Kidney capillary endothelial cell (primary cell): ENCODE measurements at regions not wholly inside any gene's neighbourhood (a gene's known extent, or its start where the extent isn't known, plus 50 kb on each side); places are given as distances from the start of the nearest gene placed in this dataset.

Source experiments
- DNase-seq: peaks from one replicate; pipeline ENCODE4 v3.0.0-alpha.2; 2018; ENCODE audit warnings: low spot score

DNA sequence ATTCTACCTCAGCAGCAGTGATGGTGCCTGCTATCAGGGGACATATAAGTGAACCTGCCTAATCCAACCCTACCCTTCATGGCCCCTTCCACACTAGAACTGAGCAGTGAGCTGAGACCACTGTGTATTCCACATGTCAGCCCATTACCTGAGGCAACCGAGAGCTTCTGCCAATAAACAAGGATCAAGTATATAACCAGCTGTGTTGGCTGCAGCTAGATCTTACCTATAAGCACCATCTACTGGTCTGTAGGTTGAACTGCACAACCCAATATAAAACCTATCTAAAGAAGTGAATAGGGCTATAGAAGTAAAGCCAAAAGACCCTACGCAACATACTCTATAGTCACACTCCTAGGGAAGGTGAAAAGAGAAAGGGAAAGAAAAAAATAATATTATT lies 376.9 kb downstream of the HHIPL2 start:
- DNase-seq = peak; percentile 10

DNA sequence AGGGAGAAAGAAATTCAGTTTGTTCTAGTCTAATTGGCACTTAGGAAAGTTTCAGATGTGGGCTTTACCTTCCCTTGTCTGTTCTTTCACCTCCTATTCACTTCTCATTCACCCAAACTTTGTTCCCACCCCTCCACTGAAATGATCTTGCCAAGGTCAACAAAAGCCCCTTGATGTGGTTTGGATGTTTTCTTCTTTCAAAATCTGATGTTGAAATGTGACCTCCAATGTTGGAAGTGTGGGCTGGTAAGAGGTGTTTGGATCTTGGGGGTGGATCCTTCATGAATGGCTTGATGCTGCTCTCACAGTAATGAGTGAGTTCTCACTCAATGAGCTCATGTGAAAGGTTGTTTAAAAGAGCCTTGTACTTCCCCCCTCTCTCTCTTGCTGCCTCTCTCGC lies 379.3 kb downstream of the HHIPL2 start:
- DNase-seq = no peak

DNA sequence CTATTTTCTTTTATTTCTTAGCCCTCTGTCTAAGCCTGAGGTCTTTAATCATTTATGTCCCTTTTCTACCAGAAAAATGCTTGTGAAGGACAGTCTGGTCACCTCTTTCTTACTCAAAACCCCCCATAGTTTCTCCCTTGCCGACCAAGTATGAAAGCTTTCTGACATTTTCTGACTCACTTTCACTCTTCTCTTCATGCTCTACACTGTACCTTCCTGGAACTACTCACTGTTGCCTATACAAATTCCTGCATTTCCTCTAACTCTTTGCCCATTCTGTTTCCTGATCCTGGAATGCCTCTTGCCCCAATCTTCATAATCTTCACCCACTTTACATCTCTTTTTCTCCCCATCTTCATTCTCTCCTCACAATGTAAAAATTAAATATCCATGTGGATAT lies 380.0 kb downstream of the HHIPL2 start:
- DNase-seq = no peak

DNA sequence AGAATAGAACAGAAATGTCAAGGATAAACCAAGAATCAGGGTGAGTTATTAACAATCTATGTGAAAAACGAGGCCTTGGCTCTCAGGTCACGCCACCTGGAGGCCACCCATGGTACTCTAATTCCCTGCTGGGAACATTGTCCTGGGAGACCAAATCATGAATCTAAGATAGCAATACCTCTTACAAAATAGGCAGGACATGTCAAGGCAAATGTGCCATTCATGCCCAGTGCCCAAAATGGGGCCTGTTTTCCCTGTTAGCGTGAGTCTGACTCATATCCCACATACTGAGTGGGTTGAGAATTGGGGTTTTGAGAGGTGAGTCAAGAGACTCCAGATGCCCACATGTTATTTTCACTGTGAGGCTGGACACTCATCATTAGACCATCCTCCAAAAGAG lies 380.8 kb downstream of the HHIPL2 start:
- DNase-seq = peak; percentile 15

DNA sequence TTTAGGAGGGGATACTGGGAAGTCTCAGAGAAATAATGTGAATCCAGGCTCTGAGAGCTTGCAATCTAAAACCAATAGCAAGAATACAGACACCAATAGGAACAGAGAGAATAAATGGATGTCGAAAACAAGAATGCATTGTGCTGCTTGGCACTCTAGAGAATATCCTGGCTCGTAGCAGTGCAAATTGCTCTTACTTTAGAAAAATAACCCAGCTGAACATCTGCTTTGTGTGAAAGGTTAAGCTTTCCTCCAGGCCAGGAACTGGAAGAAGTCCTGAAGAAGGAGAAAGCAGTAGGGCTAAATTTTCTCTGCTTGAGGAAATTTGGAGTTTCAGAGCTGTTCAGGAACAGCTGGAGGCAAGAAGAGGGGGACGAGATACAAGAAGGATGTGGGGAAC lies 382.3 kb downstream of the HHIPL2 start:
- DNase-seq = no peak

DNA sequence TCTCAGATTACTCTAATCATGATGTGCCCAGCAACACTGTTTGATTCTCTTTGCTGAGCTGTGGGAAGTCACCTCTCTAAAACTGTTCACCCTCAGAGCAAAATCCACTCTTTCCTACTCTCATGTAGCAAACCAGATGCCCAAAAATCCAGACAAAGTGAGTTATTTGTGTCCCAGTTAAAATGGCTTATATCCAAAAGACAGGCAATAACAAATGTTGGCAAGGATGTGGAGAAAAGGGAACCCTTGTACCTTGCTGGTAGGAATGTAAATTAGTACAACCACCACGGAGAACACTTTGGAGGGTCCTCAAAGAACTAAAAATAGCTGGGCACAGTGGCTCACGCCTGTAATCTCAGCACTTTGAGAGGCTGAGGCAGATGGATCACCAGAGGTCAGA lies 384.0 kb downstream of the HHIPL2 start:
- no peak for DNase-seq

DNA sequence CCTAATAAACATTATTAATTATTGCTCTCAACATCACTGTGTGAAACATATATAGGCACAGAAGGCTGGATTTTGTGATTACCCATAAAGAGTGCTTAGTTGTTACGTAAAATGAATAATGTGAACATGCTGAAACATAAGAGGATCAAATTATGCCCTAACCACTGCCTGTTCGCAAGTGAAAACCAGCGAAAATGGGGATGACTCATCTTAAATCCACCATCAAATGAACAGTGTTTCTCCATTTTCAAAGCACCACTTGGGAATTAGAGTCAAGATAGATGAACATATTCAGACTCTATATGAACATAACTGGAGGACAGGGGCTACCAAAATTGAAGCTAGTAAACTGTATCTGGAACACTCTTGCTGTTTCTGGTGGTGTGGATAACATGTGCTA lies 386.2 kb downstream of the HHIPL2 start:
- no peak for DNase-seq

DNA sequence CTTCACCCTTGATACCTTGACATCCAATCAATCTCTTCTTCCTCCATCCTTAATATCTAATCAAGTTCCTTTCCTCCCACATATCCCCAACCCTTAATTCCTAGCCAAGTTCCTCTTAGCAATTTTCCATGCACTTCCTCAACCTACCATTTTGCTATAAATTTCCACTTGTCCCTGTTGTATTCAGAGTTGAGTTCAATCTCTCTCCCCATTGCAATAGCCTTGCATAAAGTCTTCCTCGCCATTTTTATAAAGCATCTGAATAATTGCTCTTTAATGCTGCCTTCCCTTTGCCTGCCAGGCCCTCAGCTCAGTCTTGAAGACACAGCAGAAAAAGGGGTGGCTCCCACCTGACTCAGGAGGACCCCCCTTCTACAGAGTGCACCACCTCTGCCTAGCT lies 390.3 kb downstream of the HHIPL2 start:
- no peak for DNase-seq

DNA sequence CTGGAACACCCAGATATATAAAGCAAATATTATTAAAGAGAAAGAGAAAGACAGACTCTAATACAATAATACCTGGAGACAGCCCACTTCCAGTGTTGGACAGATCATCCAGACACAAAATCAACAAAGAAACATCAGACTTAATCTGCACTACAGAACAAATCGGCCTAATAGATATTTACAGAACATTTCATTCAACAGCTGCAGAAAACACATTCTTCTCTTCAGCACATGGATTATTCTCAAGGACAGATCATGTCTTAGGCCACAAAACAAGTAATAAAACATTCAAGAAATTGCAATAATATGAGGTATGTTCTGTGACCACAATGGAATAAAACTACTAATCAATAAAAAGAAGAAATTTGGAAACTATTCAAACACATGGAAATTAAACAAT lies 398.3 kb upstream of the DUSP10 start:
- no peak for DNase-seq

DNA sequence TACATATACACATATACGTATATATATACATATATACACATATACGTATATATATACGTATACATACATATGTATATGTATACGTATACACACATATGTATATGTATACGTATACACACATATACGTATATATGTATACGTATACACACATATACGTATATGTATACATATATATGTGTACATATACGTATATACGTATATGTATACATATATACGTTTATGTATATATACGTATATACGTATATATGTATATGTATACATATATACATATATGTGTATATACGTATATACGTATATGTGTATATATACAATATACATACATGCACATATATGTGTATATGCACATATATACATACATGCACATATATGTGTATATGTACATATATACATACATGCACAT lies 396.2 kb upstream of the DUSP10 start:
- DNase-seq = no peak

DNA sequence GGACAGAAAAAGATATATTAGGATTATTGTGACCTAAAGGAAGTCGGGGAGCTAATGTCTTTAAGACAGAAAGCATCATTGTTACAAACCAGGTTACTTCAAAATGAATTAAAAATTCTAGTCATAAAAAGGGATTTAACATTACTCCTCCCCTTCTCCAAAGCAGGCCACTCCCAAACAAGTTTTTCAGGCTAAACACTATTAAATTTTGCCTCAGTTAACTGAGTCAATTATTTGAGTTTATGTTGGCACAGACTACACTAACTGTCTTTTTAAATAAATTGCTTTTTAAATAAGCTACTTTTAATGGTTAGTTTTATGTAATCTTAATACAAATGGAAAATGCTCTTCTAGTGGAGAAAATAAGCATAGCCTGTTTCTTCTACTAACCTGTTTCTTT lies 395.0 kb upstream of the DUSP10 start:
- no peak for DNase-seq

DNA sequence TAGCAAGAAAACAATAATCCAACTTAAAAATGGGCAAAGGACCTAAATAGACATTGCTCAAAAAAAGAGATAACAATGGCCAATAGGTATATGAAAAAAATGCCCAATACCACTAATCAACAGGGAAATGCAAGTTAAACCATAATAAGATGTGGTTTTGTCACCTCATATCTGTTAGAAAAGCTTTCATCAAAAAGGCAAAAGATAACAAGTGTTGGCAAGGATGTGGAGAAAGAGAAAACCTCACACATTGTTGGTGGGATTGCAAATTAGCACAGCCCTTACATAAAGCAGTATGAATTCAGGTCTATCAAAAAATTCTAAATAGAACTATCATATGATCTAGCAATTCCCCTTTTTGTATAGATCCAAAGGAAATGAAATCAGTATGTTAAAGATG lies 387.2 kb upstream of the DUSP10 start:
- DNase-seq = no peak

DNA sequence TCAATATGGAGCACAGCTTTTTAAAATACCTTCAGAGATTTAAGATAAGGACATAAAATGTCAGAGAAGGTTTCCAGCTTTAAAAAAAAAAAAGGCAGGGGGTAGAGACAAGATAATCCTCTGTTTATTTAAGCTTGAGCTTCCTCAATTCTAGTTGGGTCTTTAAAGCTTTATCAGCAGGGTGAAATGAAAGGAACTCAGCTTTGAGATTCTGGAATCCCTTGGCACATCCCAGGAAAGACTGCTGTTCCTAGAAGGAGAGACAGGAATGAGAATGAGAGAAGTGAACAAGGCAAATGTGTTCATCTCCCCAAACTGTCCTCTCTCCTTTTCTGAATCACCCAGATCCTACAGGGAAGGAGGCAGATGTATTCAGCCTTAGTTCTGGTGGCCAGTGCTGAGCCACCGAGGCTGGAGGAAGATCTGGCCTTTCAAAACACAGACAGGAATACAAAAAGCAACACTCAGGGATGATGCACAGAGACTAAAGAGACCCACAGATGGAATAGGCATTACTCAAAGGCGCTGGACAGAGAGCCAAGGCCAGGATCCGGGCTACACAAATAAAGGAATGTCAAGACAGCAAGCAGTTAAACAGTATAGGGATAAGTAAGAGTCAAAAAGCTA lies 385.8 kb upstream of the DUSP10 start:
- DNase-seq = no peak

DNA sequence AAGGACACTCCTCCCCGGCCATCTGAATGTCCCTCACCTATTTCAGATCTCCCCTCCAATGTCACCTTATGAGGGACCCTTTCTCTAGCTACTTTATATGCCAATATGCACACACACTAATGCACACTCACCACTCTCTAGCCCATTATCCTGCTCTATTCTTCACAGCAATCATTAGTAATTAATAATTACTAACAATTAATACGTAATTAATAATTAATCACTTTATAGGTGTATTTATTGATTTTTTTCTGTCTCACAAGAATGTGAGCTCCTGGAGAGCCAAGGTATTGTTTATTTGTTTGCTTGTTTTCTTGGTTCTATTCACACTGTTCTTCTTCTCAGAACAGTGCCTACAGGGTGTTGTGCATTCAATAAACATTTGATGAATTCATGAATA lies 385.2 kb upstream of the DUSP10 start:
- no peak for DNase-seq

DNA sequence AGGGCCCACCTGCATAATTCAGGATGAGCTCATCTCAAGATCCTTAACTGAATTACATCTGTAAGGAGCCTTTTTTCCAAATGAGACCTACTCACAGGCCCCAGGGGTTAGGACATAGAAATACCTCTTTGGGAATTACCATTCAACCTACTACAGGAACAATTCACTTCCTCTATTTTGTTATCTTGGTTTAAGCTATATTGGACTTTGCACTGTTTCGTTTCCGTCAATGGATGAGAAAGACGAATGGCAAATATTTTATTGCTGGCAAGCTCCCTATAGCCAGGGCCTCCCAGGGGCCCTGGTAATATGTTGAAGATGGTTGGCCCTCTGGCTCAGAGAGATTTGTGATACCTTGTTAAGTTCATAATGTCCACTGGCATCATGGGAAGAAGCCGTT lies 384.2 kb upstream of the DUSP10 start:
- DNase-seq = no peak

DNA sequence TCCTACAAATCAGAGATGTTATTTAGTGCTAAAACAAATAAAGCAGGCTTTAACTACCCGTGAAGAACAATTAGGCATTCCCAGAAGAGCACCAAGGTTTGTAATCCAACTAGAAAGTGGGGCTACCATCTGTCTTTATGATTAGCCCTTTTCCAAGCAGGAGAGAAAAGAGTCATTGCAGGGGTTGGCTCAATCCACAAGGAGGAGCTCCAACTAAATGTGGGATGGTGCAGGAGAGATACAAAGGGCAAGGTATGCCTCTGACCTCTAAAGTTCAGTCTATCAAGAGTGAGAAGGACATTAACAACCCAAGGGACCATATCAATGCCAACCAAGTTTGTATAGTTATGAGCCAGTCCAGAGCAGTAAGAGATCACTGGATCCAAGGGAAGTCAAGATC lies 382.7 kb upstream of the DUSP10 start:
- no peak for DNase-seq

DNA sequence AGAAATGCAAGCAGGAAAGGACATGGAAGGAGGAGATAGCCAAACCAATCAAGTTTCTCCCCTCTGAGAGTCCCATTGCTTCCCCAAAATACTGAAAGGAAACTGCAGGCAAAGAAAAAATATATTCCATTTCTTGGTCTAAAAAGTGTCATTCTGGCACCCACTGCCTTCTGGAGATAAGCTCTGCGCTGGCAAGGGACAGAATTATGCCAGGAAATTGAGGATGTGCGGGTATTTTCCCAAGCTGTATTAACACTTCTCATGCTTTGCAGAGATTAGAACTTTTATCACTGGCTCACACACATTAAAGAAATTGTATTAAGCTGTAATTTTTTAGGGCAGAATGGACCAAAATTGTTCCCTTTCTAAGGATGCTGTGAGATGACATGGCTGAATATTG lies 381.2 kb upstream of the DUSP10 start:
- no peak for DNase-seq

DNA sequence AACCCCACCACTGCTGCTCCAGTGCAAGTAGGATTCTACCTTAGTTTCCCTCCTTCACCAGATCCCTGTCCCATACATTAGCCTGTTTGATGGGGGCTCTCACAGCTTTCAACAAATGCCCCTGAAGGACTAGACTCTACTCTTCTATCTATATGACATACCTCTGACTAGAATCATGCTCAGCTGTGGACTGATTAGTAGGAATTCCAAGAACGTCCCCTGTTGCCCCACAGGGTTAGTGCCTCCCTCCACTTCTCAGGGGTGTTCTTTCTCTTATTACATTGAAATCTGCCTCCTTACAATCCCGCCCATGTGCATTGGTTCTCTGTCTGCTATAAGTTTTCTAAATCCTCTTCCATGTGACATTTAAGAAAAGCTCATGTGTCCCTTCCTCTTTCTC lies 375.9 kb upstream of the DUSP10 start:
- no peak for DNase-seq

DNA sequence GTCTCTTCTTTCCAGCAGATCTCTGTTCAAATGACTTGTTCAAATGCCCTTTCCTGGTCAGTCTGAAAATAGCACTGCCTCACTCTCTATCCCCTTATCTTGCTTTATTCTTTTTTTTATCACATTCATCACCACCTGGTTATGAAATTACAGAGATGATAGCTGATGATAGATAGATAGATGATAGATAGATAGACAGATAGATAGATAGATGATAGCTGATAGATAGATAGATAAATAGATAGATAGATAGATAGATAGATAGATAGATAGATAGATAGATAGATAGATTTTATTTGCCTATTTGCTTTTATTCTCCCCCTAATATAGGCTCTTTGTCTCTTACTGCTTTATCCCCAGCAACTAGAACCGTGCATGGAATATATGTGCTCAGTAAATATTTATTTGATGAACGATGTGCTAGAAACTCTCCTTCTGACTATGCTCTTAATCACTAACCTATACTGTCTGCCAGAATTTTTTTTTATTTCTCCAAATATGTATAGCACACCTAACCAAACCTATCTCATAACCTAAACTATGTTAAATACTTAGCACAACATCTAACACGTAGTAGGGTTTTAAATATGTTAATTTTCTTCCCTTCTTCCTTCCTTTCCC lies 372.8 kb upstream of the DUSP10 start:
- no peak for DNase-seq

DNA sequence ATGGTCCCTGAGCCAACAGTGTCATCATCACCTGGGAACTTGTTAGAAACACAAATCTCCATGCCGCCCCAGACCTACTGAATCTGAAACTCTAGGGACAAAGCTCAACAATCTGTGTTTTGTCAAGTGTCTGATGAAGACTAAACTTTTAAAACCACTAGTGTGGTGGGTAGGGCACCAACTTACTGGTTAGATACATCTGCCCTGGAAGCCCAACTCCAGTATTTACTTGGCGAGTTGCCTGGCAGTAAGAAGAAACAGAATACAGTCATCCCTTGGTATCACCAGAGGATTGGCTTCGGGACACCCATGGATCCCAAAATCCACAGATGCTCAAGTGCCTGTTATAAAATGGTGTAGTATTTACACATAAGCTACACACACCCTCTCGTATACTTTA lies 367.9 kb upstream of the DUSP10 start:
- no peak for DNase-seq

DNA sequence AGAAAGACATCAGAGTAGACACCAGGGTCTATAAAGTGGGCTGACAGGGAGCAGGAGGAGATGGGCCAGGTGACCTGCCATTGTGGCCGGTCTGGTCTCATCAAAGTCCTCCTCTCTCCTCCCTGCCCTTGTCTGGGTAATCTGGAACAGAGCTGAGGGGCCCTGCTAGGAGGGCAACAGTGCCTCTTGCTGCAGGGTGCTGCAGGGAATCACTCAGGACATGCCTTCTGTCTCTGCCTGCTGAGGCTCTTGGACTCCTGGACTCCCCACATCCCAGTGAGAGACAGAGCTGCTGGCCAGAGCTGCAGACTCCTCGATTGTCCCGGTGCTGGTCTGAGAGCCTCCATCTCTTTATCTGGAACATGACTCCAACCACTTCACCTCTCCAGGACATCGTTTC lies 366.1 kb upstream of the DUSP10 start:
- no peak for DNase-seq

DNA sequence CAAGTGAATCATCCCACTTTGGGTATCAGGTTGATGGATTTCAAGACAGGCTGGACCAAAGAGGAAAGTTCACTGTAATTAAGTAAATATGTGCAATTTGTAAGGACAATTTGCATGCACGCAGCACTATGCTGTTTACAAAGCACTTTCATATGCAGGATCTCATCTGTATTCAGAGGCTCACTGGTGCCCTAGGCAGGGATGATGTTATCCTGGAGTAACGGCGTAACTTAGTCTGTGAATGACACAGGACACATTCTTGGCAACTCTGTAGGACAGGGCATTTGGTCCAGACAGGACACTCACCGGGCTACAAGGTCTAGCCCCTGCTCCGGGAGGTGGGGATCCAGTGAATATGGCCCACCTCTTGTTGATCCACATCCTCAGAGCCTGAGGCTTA lies 365.4 kb upstream of the DUSP10 start:
- no peak for DNase-seq

DNA sequence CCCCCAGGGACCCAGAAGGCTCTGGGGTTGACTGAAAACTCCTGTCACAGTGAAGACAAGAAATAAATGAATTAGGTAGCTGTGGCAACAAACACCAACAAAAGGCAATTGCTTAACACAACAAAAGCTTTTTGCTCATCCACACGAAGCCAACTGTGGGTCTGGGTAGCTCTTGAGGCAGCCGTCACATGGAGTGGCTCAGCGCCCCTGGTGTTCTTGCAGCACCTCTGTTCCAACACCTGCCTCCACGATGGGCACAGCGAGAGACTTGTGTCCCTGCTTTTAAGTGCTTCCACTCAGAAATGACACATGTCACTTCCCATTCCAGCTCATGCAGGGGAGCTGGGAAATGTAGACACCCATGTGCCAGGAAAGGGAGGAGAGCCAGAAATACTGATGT lies 364.5 kb upstream of the DUSP10 start:
- DNase-seq = no peak

DNA sequence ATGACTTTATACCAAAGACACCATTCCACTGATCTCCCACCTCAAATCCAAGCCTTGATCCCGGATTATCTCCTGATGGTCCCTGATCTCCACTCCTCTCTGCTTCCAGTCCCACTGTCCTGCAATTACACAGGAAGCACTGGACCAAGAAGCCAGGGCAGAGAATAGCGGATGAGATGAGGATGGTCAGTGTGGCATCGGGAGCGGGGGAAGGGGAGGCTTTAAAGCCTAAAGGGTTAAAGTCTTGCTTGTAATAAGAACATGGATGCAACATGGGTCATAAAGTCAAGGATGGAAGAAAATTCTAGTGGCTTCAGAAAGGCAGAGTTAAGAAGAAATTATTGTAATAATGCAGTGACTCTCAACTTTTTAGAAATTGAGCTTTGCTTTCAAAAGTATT lies 364.0 kb upstream of the DUSP10 start:
- no peak for DNase-seq

DNA sequence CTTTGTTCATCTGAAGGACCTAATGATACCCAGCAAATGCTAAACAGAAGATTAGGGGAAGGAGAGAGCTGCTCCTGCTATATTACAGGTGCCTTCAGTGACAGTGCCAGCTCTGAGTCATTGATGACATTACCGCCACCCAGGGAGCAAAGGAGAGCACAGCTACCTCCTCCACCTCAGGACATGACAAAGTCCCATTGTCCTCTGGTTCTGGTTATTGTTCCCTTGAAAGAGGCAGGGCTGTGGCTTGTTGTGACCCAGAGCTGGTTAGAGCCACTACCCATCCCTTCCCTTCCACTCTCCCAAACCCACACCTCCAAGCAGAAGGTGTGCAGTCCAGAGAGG lies 363.5 kb upstream of the DUSP10 start:
- no peak for DNase-seq
